Vagina (tissue), 2 donors: ENCODE measurements at regions not wholly inside any gene's neighbourhood (a gene's known extent, or its start where the extent isn't known, plus 50 kb on each side); places are given as distances from the start of the nearest gene placed in this dataset.

Source experiments
- DNase-seq, 2 donors: peaks; one replicate each; pipeline ENCODE4 v3.0.0-alpha.2; 2017; ENCODE audit errors: extremely low spot score in 2 of 2
- H3K27ac ChIP-seq: fragments of 200-600 bp; sonication (generic); one replicate; pipeline ENCODE4 v1.5.1; 2019
- H3K27me3 ChIP-seq: fragments of 200-600 bp; sonication (generic); one replicate; pipeline ENCODE4 v1.5.1; 2019
- H3K36me3 ChIP-seq, 2 donors: fragments of 200-600 bp; sonication (generic); one replicate each; pipeline ENCODE4 v1.5.1; 2017 to 2019
- H3K4me1 ChIP-seq: fragments of 200-600 bp; sonication (generic); one replicate; pipeline ENCODE4 v1.5.1; 2019
- H3K4me3 ChIP-seq, 2 donors: fragments of 200-600 bp; sonication (generic); 1 replicate in 1 of 2; 2 replicates in 1 of 2; pipeline ENCODE4 v1.5.1; 2016 to 2019
- H3K9me3 ChIP-seq: fragments of 200-600 bp; sonication (generic); one replicate; pipeline ENCODE4 v1.5.1; 2019
- CTCF ChIP-seq, 3 experiments: fragments of 450-650 bp in 2 of 3; fragments of 200-600 bp in 1 of 3; sonication (generic) in 1 of 3; IDR thresholded peaks; one replicate each; pipeline ENCODE4 v1.5.1; 2017 to 2019; ENCODE audit warnings: antibody characterized with exemption in 3 of 3, mild to moderate bottlenecking in 2 of 3, moderate library complexity in 2 of 3
- POLR2A ChIP-seq, 2 donors: fragments of 450-650 bp; IDR thresholded peaks; one replicate each; pipeline ENCODE4 v1.6.1; 2017; ENCODE audit warnings: antibody characterized with exemption in 2 of 2, mild to moderate bottlenecking in 2 of 2, moderate library complexity in 2 of 2
- POLR2AphosphoS5 ChIP-seq, 2 donors: sonication (generic); formaldehyde crosslinking; IDR thresholded peaks; one replicate each; pipeline ENCODE4 v1.9.0; 2017; ENCODE audit warnings: antibody characterized with exemption in 2 of 2, mild to moderate bottlenecking in 2 of 2, low read depth in 1 of 2; ENCODE audit not compliant: insufficient read depth in 1 of 2
- intact Hi-C: fragments of 100-400 bp; cut with DNase I; formaldehyde crosslinking; loops from one replicate; pipeline ENCODE4 v1.15.1; 2023

- Histone ChIP-seq H3K36me3 (no peaks in the 10 kb centered on the region), H3K4me1 (no peaks in the 10 kb centered on the region), H3K27me3 (no peaks in the 10 kb centered on the region), H3K27ac (no peak overlapping the region), H3K4me3 (no peak overlapping the region), H3K9me3 (no peaks in the 10 kb centered on the region)
- intact Hi-C loops, result no loop called here
- no peak for DNase-seq
- TF ChIP-seq POLR2A (IDR thresholded peaks at IDR 0.05), result no peak
- TF ChIP-seq CTCF (IDR thresholded peaks at IDR 0.05), result no peak
- TF ChIP-seq POLR2AphosphoS5 (IDR thresholded peaks at IDR 0.05; ENCODE audit: insufficient read depth in 1 of 2, low read depth in 1 of 2), result no peak
These were observed 64.8 kb upstream of the CMKLR1 start for GRCh38 chr12:108403952-108404351.

- no peak for DNase-seq
- TF ChIP-seq POLR2AphosphoS5 (IDR thresholded peaks at IDR 0.05; ENCODE audit: insufficient read depth in 1 of 2, low read depth in 1 of 2) (no peak), CTCF (IDR thresholded peaks at IDR 0.05) (no peak), POLR2A (IDR thresholded peaks at IDR 0.05) (no peak)
- no peak overlapping the region for H3K27ac ChIP-seq
- no peaks in the 10 kb centered on the region for H3K9me3 ChIP-seq
- intact Hi-C loops, result no loop called here
- H3K4me1 ChIP-seq, result no peaks in the 10 kb centered on the region
- no peaks in the 10 kb centered on the region for H3K27me3 ChIP-seq
- H3K36me3 ChIP-seq, result no peaks in the 10 kb centered on the region
- H3K4me3 ChIP-seq, result no peak overlapping the region
These were observed 62.9 kb upstream of the CMKLR1 start for GRCh38 chr12:108401964-108402363.

GRCh38 chr12:108400900-108401480 is 61.9 kb upstream of the CMKLR1 start:
- DNase-seq, result no peak
- no peaks in the 10 kb centered on the region for H3K27me3 ChIP-seq
- H3K4me3 ChIP-seq, result no peak overlapping the region
- intact Hi-C loops, result no loop called here
- TF ChIP-seq CTCF (IDR thresholded peaks at IDR 0.05) (no peak), POLR2AphosphoS5 (IDR thresholded peaks at IDR 0.05; ENCODE audit: insufficient read depth in 1 of 2, low read depth in 1 of 2) (no peak), POLR2A (IDR thresholded peaks at IDR 0.05) (no peak)
- no peaks in the 10 kb centered on the region for H3K4me1 ChIP-seq
- H3K36me3 ChIP-seq, result no peaks in the 10 kb centered on the region
- no peaks in the 10 kb centered on the region for H3K9me3 ChIP-seq
- H3K27ac ChIP-seq, result no peak overlapping the region

DNA sequence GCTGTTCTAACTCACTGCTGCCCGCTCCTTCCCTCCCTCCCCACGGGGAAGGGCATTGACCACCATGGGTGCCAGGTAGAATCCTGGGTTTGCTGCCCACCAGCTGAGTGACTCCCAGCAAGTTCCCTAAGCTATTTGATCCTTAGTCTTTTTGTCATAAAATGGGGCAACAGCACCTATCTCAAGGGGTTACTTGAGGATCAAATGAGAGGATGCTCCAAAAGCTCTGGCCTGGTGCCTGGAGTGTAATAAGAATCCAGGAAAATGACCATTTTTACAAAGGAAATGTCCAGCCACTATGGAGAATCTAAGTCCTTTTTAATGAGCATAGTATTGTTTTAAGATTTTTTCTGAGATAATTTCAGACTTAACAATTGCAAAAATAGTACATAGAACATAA is 61.4 kb upstream of the CMKLR1 start:
- no peak for TF ChIP-seq POLR2A (IDR thresholded peaks at IDR 0.05)
- TF ChIP-seq CTCF (IDR thresholded peaks at IDR 0.05), result no peak
- TF ChIP-seq POLR2AphosphoS5 (IDR thresholded peaks at IDR 0.05; ENCODE audit: insufficient read depth in 1 of 2, low read depth in 1 of 2), result no peak
- DNase-seq, result no peak
- Histone ChIP-seq H3K36me3 (no peaks in the 10 kb centered on the region), H3K27ac (no peak overlapping the region), H3K27me3 (no peaks in the 10 kb centered on the region), H3K9me3 (no peaks in the 10 kb centered on the region), H3K4me1 (no peaks in the 10 kb centered on the region), H3K4me3 (no peak overlapping the region)
- intact Hi-C loops, result no loop called here

- Histone ChIP-seq H3K4me1 (no peaks in the 10 kb centered on the region), H3K27ac (no peak overlapping the region), H3K9me3 (no peaks in the 10 kb centered on the region), H3K27me3 (no peaks in the 10 kb centered on the region), H3K36me3 (no peaks in the 10 kb centered on the region), H3K4me3 (no peak overlapping the region)
- DNase-seq, result no peak
- TF ChIP-seq CTCF (IDR thresholded peaks at IDR 0.05) (no peak), POLR2AphosphoS5 (IDR thresholded peaks at IDR 0.05; ENCODE audit: insufficient read depth in 1 of 2, low read depth in 1 of 2) (no peak), POLR2A (IDR thresholded peaks at IDR 0.05) (no peak)
- intact Hi-C loops, result no loop called here
These were observed 60.9 kb upstream of the CMKLR1 start for GRCh38 chr12:108400056-108400455.
